Stimulated activated CD4-positive, alpha-beta T cell treated with anti-CD3 and anti-CD28 coated beads, Interleukin-15, amount 100 ng/mL, for 1 hour (primary cell): ENCODE measurements at regions not wholly inside any gene's neighbourhood (a gene's known extent, or its start where the extent isn't known, plus 50 kb on each side); places are given as distances from the start of the nearest gene placed in this dataset.
"Not testable (repeated sequence)": the region's sequence is repeated elsewhere in the genome, so short reads cannot be mapped to it uniquely, and the experiment has no call there.

Source experiments
- DNase-seq, 2 donors: peaks; one replicate each; pipeline ENCODE4 v3.0.0-alpha.2; 2020; ENCODE audit warnings: low read depth in 1 of 2, low spot score in 1 of 2

GRCh38 chr14:106605548-106606448 lies 1079.4 kb downstream of the TMEM121 start:
- peak; percentile 48 to 76 for DNase-seq

GRCh38 chr14:106606936-106607335 lies 1080.6 kb downstream of the TMEM121 start:
- DNase-seq: no peak

- DNase-seq: no peak
These were observed 1084.3 kb downstream of the TMEM121 start for GRCh38 chr14:106610691-106611090.

GRCh38 chr14:106613256-106613655 lies 1086.9 kb downstream of the TMEM121 start:
- DNase-seq: no peak

- DNase-seq: peak; percentile 42 to 70
These were observed 1092.1 kb downstream of the TMEM121 start for GRCh38 chr14:106618471-106618951.

- DNase-seq: no peak
These were observed 1093.2 kb downstream of the TMEM121 start for GRCh38 chr14:106619606-106620005.

- no peak for DNase-seq
These were observed 1094.0 kb downstream of the TMEM121 start for GRCh38 chr14:106620368-106620767.

- no peak for DNase-seq
These were observed 1095.9 kb downstream of the TMEM121 start for GRCh38 chr14:106622200-106622745.

GRCh38 chr14:106625186-106625585 lies 1098.8 kb downstream of the TMEM121 start:
- no peak for DNase-seq

- DNase-seq: not testable (repeated sequence)
These were observed 1100.1 kb downstream of the TMEM121 start for GRCh38 chr14:106626469-106626868.

GRCh38 chr14:106626942-106627588 lies 1100.7 kb downstream of the TMEM121 start:
- DNase-seq: peak; percentile 23 to 47

GRCh38 chr14:106631879-106632278 lies 1105.5 kb downstream of the TMEM121 start:
- DNase-seq: no peak

- DNase-seq: no peak
These were observed 1107.3 kb downstream of the TMEM121 start for GRCh38 chr14:106633721-106634120.

- DNase-seq: no peak
These were observed 1109.2 kb downstream of the TMEM121 start for GRCh38 chr14:106635569-106635968.

GRCh38 chr14:106638786-106639452 lies 1112.5 kb downstream of the TMEM121 start:
- peak in 1 of 2 donors; percentile 11 for DNase-seq

GRCh38 chr14:106642090-106642489 lies 1115.7 kb downstream of the TMEM121 start:
- no peak for DNase-seq

GRCh38 chr14:106642971-106643370 lies 1116.6 kb downstream of the TMEM121 start:
- DNase-seq: not testable (repeated sequence)

- not testable (repeated sequence) for DNase-seq
These were observed 1122.5 kb downstream of the TMEM121 start for GRCh38 chr14:106648874-106649273.

GRCh38 chr14:106651016-106651415 lies 1124.6 kb downstream of the TMEM121 start:
- no peak for DNase-seq

- no peak for DNase-seq
These were observed 1126.1 kb downstream of the TMEM121 start for GRCh38 chr14:106652494-106652893.

- DNase-seq: peak in 1 of 2 donors; percentile 29
These were observed 1131.1 kb downstream of the TMEM121 start for GRCh38 chr14:106657460-106657859.
